ENCODE measurements at regions not wholly inside any gene's neighbourhood (a gene's known extent, or its start where the extent isn't known, plus 50 kb on each side); places are given as distances from the start of the nearest gene placed in this dataset.

GRCh38 chr9:16158093-16158492 lies 605.2 kb downstream of the CCDC171 start:
- no peak for DNase-seq (ENCODE audit: low spot score)

DNA sequence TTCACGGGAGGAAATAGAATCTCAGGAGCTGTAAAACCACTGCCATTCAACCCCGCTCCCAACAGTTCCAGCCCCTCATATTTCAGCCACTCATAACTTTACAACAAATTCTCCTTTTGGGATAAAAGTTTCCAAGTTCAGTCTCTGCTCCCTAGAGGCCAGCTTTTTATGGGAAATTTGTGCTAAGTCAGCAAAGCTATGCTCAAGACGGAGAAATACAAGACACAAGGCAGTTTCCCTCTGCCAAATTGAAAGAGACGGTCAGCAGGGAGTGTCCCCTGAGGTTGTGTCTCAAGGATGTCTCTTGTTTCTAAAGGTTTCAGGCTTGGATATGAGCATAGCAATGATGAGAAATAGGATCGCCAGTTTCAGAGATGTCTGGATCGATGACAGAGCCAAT lies 608.6 kb downstream of the CCDC171 start:
- DNase-seq (ENCODE audit: low spot score) = no peak

GRCh38 chr9:16170119-16170518 lies 617.3 kb downstream of the CCDC171 start:
- no peak for DNase-seq (ENCODE audit: low spot score)

GRCh38 chr9:16171911-16172310 lies 619.1 kb downstream of the CCDC171 start:
- no peak for DNase-seq (ENCODE audit: low spot score)

GRCh38 chr9:16172796-16173195 lies 620.0 kb downstream of the CCDC171 start:
- no peak for DNase-seq (ENCODE audit: low spot score)

DNA sequence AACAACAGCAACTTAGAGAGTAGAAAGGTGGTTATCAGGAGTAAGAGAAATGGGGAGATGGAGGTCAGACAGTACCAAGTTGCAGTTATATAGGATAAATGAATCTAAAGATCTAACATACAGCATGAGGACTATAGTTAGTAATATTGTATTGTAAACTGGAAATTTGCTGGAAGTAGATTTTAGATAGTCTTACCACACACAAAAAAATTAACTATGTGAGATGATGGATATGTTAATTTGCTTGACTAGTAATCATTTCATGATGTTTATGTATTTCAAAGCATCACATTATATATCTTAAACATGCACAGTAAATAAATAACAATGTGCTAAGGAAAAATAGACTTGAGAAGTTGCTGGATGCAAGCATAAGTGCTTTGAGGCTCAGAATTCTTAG lies 622.1 kb downstream of the CCDC171 start:
- DNase-seq (ENCODE audit: low spot score) = no peak

DNA sequence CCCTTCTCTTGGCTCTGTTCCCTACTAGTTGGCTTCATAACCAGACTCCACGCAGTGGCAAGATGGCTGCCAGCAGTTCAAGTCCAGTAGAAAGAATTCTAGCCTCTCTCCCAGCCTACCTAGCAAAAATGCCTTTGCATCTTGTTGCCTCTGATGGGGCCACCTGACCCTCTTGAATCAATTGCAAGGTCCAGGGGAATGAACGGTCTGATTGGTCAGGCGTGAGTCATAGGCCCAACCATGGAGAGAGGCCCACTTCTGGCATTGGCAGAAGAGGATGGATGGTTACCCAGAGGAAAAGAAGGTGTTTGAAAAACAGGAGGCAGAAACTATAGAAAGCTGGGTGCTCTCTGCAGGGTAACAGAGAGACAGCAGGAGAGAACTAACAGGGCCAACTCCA lies 622.6 kb downstream of the CCDC171 start:
- DNase-seq (ENCODE audit: low spot score) = no peak

DNA sequence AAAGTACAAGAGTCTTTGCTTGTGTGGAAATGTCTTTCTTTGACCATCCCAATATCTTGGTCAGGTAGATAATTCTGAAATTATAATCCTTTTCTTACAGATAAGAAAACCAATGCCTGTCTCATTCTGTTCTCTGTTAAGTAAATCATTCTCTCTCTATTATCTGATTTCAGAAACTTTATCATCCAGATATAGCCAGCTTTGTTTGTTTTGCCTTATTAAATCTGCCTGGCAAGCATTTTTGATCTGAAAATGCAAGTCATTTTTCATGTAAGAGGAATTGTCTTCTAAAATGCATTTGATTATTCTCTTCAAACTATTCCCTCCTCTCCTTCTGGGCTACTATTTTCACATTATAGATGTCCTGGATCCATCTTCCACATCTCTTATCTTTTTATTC lies 625.5 kb downstream of the CCDC171 start:
- DNase-seq (ENCODE audit: low spot score) = no peak

DNA sequence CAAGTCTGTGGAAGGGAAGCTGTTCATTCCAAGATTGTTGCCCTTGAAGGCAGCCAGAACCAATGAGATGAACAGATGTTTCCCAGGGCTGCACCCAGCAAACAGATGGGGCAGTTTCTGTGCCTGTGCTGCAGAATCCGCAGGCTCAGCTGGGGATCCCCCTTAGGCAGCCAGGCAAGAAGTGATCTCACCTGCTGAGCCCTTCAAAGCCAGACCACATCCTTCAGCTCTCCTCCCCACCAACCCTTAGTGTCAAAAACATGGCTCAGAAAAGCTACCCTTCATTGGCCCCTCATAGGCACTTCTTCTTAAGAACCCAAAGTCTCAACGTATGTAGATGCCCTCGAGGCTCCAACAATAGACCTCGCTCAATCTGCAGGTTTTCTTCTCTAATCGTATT lies 626.7 kb downstream of the CCDC171 start:
- no peak for DNase-seq (ENCODE audit: low spot score)

DNA sequence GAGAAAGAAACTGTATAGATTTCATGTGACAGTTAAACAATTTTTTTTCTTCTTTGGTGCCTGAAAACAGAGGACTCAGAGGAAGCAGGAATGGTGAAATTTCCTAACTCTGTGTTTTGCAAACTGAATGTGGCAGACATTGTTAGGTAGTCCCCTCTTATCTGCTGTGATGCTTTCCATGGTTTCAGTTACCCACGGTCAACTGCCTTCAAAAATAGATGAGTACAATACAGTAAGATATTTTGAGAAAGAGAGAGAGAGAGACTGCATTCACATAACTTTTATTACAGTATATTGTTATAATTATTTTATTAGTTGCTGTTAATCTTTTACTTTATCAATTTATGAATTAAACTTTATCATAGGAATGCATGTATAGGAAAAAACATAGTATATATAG lies 627.2 kb downstream of the CCDC171 start:
- DNase-seq (ENCODE audit: low spot score) = no peak

DNA sequence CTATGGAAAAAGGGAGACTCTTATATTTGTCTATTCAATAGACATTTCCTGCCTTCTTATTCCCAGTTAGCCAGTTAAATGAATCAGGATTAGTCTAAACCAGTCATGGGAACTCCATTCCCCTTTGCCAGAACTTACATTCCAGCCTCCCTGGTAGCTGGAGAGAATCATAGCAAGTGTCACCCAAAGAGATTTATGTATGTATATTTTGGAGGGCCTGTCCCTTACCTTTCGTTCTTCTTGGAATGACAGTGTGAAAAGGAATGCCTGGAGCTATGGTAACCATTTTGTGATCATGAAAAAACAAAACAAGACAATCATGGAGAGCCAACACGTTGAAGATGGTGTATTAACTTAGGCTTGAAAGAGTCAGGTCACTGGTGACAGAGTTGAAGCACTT lies 627.7 kb downstream of the CCDC171 start:
- no peak for DNase-seq (ENCODE audit: low spot score)

DNA sequence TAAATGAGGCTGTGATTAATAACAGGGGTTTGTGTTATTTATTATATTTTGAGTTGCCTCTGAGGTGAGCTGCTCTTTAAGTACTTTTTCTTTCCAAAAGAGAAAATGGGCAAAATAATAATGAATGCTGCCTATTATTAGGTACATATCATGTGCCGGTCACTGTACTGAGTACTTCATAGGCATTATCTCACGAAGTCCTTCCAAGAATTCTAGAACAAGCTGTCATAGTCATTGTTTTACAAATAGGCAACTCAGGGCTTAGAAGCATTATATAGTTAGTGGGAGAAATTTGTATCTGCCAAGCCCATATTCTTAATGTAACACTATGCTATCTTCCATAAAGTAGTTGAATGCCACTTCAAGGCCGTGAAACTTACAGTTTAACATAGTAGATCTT lies 628.7 kb downstream of the CCDC171 start:
- DNase-seq (ENCODE audit: low spot score) = no peak

GRCh38 chr9:16182784-16183183 lies 629.9 kb downstream of the CCDC171 start:
- no peak for DNase-seq (ENCODE audit: low spot score)

GRCh38 chr9:16184964-16185646 lies 632.3 kb downstream of the CCDC171 start:
- DNase-seq (ENCODE audit: low spot score) = no peak

GRCh38 chr9:16191191-16191590 lies 638.3 kb downstream of the CCDC171 start:
- no peak for DNase-seq (ENCODE audit: low spot score)

GRCh38 chr9:16191691-16192402 lies 639.0 kb downstream of the CCDC171 start:
- DNase-seq (ENCODE audit: low spot score) = peak; percentile 51

GRCh38 chr9:16192403-16193017 lies 639.7 kb downstream of the CCDC171 start:
- DNase-seq (ENCODE audit: low spot score) = no peak

- DNase-seq (ENCODE audit: low spot score) = no peak
These were observed 640.2 kb downstream of the CCDC171 start for GRCh38 chr9:16193066-16193465.

DNA sequence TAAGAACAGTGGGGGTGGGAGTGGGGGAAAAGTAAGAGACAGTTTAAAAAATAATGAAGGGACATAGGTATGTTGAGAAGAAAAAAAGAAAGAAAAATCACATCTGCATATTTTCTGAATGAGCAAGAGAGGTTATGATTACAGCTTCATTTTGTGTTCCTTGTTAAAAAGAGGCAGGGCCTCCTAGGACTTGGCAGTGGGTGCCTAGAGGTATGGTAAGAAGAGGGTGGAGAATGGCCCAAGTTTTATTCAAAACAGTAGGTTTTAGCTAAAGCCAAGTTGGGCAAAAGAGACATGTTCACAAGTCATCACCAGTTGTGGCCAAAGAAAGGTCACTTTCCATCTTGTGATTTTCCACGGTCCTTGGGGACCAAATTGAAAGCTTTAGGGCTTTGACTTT lies 643.4 kb downstream of the CCDC171 start:
- DNase-seq (ENCODE audit: low spot score) = no peak

DNA sequence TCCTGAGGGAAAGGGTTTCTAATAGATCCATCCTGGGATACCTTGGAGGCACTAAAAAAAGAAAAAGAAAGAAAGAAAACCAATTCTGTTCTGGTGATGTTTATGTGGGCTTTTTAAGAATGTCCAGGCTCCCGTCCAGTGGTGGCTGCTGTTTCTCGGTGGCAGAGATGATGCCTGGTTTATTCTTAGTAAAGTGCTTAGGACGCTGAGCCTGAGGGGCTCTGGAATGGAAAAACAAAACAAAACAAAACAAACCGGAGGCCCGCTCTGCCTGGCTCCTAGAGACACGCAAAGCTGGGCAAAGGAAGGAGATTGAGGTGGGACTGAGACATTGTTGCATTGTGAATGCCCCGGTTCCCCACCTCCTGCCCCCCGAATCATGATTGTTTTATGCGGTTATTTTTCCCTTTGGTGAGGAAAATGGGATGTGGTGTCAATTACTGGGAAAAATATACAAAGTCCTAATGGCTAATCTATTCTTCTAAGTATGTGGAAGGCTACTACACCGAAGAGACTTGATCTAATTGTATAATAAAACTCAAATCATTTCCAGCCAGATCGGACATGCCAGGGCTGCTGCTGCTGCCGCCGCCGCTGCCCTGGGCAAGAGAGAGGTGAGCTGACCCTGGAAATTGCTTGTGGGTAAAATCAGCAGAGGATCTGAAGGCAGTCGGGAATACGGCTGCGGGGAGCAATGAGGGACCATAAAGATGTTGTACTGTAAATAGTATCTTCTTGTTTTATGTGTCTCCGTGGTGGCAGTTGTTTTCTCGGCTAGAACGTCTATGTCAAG lies 644.9 kb downstream of the CCDC171 start:
- DNase-seq (ENCODE audit: low spot score) = no peak

DNA sequence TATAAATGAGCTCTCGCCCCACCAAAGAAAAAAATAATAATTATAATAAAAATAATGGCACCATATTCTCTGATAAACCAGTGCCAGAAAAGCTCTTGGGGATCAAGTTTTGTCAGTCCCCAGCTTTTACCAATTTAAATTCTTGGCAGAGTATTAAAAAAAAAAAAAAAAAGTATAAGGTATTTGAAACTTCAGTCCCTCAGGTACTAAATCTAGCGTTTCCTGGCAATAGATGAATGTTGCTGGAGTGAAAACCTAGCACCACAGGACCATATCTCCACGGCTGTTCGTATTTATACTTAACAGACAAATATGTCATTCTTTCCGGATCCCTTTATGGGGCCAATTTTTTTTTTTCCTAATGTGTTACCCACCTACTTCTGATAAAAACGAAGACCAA lies 646.2 kb downstream of the CCDC171 start:
- DNase-seq (ENCODE audit: low spot score) = no peak

GRCh38 chr9:16202221-16202620 lies 649.4 kb downstream of the CCDC171 start:
- DNase-seq (ENCODE audit: low spot score) = no peak
